ENCODE measurements at regions not wholly inside any gene's neighbourhood (a gene's known extent, or its start where the extent isn't known, plus 50 kb on each side); places are given as distances from the start of the nearest gene placed in this dataset.
"Not testable (repeated sequence)": the region's sequence is repeated elsewhere in the genome, so short reads cannot be mapped to it uniquely, and the experiment has no call there.

DNA sequence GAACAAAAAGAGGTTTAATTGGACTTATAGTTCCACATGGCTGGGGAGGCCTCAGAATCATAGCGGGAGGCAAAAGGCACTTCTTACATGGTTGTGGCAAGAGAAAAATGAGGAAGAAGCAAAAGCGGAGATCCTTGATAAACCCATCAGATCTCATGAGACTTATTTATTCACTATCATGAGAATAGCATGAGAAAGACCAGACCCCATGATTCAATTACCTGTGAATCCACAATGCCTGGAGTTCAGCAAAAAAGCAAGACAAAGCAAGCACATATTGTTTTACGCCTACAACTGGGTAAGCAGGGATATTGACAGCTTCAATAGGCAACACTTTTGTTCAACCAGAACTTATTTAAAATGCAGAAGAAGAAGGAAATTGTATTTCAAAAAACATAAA, 218.2 kb downstream of the RPL10L start:
- DNase-seq (ENCODE audit: low spot score), result peak; percentile 94

DNA sequence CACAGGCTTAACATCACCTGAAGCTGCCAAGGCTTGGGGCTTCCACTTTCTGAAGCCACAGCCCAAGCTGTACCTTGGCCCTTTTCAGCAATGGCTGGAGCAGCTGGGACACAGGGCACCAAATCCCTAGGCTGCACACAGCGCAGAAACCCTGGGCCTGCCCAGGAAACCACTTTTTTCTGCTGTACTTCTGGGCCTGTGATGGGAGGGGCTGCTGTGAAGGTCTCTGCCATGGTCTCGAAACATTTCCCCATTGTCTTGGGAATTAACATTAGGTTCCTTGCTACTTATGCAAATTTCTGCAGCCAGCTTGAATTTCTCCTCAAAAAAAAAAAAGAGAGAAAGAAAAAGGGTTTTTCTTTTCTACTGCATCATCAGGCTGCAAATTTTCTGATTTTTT, 219.1 kb downstream of the RPL10L start:
- DNase-seq (ENCODE audit: low spot score), result peak; percentile 2

DNA sequence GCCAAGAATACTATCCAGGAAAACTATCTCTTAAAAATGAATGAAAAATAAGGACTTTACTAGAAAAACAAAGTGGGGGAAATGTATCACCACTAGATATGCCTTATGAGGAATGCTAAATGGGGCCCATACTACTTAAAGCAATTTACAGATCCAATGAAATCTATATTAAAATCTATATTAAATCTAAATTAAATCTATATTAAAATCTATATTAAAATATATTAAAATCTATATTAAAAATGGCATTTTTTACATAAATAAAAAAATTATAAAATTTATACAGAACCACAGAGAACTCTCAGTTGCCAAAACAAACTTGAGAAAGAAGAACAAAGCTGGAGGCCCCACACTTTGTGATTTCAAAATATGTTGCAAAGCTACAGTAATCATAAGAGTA, 234.5 kb downstream of the RPL10L start:
- no peak for DNase-seq (ENCODE audit: low spot score)

DNA sequence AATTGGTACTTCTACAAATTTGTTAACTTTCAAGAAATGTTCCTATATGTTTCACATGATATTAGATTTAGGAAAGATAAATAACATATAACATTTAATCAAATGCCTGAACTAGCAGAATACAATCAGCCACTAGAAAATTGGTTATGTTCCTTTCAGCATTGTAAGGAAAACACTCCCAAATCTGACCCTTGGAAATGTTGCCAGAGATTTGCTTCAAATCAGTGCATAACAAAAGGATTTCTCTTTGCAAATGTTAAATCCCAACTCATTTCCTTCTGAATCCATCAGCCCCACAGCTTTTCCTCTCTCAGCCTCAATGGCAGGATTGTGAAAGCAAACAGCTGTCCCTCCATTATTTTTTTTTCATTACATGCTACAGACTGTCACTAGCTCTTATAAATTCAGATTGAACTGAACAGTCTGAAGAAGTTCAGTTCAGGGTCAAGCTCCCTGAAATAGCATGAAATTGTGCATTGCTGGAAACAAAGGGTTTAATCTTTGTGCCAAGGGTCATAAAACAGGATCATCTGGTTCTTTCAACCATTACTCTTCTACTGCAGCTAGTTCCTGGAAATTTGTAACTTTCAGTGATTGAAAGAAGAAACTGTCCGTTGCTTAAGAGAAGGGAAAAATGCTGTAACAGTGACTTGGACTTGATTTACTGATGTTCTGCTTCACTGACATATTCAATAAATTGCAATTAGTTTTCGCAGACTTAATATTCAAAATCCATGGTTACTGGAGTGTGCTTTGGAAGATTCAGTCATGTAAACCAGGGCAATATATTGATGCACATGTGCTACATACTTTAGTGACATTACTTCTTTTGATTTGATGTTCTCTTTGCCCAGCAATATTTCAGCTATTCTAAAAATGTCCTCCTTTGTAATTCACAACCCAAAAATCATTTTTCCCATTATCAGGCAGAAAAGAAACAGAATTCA, 246.4 kb downstream of the RPL10L start:
- no peak for DNase-seq (ENCODE audit: low spot score)

DNA sequence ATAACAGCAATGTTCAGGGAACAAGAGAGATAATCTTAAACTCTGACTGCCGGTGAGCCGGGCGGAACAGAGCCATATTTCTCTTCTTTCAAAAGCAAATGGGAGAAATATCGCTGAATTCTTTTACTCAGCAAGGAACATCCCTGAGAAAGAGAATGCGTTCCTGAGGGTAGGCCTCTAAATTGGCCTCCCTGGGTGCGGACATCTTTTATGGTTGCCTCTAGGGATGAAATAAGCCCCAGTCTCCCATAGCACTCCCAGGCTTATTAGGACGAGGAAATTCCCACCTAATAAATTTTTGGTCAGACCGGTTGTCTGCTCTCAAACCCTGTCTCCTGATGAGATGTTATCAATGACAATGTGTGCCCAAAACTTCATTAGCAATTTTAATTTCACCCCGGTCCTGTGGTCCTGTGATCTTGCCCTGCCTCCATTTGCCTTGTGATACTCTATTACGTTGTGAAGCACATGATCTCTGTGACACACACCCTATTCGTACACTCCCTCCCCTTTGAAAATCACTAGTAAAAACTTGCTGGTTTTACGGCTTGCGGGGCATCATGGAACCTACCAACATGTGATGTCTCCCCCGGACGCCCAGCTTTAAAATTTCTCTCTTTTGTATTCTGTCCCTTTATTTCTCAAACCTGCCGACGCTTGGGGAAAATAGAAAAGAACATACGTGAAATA, 249.4 kb downstream of the RPL10L start:
- DNase-seq (ENCODE audit: low spot score), result not testable (repeated sequence)

DNA sequence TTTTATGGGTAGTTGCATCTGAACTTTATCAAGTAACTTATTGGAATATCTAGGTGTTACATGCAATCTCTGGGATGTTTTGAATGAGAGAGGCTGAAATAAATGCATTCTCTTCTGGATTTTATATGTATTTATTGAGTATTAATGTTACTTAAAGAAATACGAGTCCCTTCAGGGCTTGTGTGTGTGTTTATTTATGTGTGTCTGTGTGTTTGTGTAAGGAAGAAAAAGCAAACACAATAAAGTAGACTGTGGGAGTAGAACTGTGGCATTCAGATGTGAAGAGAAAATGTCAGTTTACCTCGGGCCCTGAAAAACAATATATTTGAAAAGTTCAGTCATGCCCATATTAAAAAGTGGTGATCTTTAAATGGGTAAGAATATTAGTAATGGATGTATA, 250.5 kb downstream of the RPL10L start:
- no peak for DNase-seq (ENCODE audit: low spot score)

DNA sequence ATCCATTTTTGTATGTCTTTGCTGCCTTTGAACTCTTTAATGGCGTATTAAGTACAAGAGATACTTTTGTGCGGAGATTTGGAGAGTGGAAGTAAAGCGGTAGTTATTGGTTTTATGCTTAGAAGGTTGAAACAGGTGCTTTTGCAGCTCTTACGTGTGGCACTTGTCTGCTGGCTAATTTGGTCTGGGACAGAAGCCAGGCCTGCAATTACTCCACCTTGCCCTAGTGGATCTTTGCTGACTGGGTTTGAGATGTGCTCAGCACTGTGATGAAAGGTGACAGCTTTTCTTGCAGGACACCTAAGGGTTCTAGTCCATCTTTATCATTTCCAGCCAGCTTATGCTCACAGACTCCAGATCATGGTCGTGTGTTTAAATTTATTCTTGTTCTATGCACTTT, 252.5 kb downstream of the RPL10L start:
- DNase-seq (ENCODE audit: low spot score), result peak; percentile 85

DNA sequence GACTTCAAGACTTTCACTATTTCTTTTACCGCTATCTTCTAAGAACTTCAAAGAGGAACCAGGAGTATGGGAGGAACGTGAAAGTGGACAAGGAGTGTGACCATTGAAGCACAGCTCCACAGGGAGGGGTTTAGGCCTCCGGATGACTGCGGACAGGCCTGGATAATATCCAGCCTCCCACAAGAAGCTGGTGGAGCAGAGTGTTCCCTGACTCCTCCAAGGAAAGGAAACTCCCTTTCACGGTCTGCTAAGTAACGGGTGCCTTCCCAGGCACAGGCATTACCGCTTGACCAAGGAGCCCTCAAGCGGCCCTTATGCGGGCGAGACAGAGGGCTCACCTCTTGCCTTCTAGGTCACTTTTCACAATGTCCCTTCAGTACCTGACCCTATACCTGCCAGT, 267.0 kb downstream of the RPL10L start:
- no peak for DNase-seq (ENCODE audit: low spot score)

DNA sequence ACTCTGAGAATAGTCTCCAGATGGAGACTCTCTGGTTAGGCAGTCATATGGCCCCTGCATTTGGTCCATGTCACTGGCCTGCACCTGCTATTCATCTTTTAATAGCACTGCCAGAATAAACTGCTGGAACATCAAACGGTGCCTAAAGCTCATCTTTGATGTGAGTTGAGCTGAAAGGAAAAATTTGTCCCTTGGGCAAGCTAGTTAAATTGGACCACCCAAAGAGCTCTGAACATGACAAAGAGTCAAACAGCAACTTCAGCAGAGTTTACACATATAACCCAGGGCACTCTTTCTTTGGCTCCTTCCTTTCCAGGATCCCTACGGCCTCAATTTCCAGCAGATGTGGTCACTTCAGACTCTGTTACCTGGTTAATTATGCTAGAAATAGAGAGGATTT, 269.9 kb downstream of the RPL10L start:
- no peak for DNase-seq (ENCODE audit: low spot score)

DNA sequence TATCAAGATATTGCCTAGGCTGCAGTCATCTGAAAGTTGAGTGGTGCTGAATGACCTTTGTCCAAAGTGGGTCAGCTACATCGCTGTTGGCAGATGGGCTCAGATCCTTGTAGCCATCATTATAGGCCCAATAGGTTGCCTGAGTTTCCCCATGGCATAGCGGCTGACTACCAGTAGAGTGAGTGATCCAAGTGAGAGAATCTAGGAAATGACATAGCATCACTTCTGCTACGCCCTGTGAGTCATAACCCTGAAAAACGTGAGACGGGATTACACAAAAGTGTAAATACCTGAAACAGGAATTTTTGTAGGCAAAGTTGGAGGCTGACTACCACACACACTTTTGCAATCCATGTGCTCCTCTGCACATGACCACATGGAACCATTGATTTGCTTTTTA, 273.3 kb downstream of the RPL10L start:
- no peak for DNase-seq (ENCODE audit: low spot score)

DNA sequence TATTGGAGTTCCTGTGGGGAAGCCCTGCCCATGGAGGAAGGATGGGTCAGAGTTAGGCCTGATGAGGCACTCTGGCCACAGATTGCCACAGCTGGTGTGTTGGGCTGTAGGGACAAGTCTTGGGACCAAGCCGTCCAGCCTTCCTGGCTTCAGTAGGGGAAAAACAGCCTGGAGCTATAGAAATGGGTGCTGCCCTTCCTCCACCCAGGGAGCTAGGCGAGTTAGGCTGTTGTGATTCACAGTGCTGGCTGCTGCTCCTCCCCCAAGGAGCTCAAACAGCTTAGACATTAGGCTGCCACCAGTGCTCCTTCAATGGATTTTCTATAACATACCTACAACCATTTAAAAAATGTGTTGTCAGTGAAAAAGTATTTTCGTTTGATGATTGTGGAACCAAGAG, 274.3 kb downstream of the RPL10L start:
- DNase-seq (ENCODE audit: low spot score), result no peak

DNA sequence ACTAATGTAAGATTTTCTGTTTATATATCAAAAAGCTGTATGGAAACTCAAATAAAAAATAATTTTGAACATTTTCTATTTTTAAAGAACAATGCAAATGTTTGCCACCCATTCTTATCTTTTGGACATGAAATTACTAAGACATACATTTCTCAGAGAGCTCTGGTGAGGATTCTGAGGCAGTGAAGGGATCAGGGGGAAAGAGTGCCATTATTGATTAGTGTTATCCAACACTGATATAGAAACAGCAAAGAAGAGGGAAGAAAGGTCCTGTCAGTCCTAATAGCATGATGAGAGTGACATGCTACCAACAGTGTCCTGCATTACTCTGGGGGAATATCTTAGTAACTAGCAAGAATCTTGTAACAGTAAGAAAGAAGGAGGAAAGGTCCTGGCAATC, 282.2 kb downstream of the RPL10L start:
- no peak for DNase-seq (ENCODE audit: low spot score)

DNA sequence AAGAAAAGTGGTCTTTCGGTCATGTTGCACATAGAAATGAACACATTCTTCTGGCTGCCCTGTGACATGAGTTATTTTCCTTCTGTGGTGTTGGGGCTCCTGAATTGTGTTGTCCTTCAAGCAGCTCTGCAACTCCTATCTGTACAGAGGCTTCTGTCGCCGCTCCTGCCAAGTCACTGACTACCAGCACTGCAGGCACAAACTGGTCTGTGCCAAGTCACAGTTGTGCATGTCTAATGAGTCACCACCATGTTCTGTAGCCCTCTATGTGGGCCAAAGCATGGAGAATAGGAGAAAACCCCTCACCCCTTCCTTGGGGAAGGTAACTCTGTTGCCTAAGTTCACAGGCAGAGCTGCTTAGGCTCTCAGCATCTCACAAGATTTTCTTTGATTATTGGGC, 283.3 kb downstream of the RPL10L start:
- no peak for DNase-seq (ENCODE audit: low spot score)

DNA sequence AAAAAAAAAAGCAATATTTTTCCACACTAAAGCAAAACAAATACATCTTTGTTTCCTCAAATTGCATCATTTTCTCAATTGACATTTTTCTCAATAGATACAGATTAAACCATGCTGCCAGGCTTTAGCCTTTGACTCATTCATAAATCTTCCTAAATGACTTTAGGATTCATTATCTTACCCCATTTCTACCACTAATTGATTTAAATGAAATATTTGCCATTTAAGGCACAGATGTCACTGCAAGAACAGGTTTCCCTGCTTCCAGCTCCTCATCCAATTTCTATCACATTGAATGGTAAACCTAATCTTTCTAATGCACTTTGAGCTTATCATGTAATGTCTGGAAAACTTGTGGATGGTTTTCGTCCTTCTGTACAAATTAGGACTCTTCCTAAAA, 298.7 kb downstream of the RPL10L start:
- peak; percentile 95 for DNase-seq (ENCODE audit: low spot score)

DNA sequence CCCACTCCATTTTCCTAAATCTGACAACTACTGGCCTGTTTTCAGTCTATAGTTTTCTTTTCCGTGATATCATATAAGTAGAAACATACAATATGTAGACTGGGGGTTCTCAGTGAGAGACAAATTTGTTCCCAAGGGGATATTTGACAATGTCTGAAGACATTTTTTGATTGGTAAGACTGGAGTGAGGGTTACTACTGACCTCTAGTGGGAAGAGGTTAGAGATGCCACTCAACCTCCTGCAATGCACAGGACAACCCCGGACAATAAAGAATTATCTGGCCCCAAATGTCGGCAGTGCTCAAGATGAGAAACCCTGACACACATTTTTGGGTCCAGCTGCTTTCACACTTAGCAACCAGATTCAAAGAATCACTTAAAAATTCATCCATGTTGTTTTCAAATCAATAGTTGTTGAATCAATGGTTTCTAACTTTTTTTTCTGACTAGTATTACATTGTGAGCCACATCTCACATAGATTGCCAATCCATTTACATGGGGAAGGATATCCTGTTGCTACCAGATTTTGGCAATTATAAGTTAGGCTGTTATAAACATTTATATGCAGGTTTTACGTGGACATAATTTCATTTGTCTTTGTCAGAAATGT, 307.1 kb downstream of the RPL10L start:
- peak; percentile 23 for DNase-seq (ENCODE audit: low spot score)

DNA sequence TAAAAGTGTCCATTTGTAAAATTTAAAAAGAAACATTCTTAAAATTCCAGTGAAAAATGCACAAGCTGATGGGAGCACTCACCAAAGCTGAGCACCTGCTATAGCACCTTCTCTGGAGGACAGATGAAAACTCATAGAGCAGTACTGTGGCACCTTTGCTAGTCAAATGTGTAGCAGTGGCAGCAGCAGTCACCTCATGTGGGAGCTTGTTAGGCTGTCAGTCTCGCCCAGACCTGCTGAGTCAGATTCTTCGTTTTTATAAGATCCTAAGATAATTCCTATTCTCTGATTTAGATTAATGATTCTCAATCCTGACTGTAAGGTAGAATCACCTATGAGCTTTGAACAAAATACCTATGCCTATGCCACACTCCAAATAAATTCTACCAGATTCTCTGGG, 325.8 kb downstream of the RPL10L start:
- DNase-seq (ENCODE audit: low spot score), result no peak

DNA sequence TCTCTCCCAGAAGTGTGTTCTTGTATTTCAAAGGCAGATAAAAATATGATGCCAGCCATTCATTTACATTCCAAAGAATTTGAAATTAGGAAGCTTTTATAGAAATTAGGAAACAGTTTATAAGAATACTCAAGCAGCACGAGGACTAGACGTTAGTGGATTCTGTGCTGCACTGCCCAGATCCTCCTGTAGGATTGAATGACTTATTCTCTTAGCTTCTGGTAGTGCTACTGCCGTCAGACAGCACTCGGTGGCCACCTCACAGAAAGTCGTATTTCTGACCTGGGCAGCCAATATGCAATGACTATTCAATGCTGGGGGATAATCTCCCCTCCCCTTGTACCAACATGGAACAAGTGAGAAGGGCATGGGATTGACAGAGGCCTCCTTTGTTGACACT, 326.4 kb downstream of the RPL10L start:
- DNase-seq (ENCODE audit: low spot score), result no peak

DNA sequence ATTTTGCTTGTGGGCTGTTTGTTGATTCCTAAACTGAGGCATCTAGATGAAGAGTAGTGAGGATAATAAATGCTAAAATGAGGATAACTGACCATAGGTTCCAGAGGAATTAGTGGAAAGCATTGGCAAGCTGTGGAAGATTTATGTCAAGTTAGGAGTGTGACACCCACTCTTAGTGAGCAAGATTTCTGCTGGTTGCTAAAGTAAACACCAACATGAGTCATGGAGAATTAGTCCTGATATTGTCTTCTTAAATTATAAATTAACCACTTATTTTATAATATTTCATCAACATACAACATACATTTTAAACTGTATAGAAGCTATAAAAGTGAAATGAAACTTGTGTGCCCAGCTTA, 328.2 kb downstream of the RPL10L start:
- DNase-seq (ENCODE audit: low spot score), result no peak

DNA sequence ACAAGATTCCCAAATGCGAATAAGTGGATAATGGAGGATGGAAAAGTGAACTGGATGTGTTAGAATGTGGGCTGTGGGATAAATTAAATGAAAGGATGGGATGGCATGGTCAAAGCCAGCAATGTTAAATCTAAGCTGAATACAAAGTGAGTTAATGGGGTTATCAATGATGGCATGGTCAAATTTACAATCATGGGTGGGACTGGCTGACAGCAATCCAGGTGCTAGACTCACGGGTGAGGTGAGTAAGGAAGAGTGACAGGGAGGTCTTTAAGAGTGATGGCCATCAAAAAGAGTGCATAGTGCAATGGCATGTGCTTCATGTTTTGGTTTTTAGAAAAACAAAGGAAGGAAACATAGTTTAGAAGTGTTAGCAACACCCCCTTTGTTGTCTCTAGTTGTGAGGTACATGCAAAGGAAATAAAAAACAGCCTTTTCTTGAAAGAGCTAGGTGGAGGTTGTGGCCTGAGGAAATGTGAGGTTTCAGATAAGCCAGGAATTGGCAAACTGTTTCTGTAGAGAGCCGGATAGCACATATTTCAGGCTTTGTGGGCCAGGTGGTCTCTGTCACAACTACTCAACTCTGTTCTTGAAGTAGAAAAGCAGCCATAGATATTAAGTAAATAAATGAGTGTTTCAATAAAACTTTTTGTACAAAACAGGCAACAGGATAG, 328.7 kb downstream of the RPL10L start:
- no peak for DNase-seq (ENCODE audit: low spot score)

DNA sequence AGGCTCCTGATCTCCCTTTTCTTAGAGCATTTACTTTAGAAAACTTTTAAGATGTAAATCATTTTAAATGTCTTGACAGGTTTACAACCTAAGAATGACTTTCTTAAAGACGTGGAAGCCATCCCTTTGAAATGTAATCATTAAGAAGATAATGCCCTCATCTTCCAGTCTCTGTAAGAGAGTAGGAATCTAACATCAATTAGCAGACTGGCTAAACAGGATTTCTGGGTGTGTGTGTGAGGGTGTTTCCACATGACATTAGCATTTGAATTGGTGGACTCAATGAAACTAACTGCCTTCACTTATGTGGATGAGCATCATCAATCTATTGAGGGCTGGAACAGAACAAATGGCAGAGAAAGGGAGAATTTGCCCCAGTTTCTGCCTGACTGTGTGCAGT, 329.5 kb downstream of the RPL10L start:
- no peak for DNase-seq (ENCODE audit: low spot score)

DNA sequence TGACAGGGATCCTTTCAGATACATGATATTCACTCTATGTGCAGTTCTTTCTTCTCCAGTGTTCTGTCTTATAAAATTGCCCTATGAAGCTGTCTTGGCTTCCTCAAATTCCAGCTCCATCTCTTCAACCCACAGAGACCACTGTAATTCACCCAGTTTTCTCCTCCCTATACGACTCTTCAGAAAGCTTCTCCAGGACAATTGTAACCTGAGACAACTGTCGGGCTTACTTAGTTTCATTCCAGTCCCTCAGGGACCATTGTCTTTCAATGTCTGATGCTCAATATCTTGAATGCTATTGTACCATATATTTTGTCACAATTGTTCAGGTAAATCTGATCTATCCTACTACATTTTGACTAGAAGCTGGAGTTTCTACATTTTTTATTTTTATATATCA, 345.3 kb downstream of the RPL10L start:
- DNase-seq (ENCODE audit: low spot score), result no peak

DNA sequence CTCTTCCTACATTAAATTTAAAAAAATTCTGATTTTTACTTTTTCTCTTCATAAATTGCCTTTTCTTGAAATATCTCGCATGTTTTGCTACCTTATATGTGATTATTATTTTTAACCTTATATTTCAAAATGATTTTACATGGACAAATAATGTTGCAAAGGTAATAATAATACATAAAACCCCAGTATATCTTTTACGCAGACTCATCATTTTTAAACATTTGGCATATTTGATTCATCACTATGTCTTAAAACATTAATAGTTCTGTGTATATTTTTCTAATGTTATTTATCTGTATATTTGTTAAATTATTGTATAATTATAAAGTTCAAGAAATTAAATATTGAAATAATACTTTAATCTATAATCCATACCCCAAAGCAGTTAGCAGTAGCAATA, 350.8 kb downstream of the RPL10L start:
- DNase-seq (ENCODE audit: low spot score), result no peak

All from SK-N-DZ (cell line).